GM13977 (cell line): ENCODE measurements at regions not wholly inside any gene's neighbourhood (a gene's known extent, or its start where the extent isn't known, plus 50 kb on each side); places are given as distances from the start of the nearest gene placed in this dataset.

ENCODE experiments used
- DNase-seq: peaks from one replicate; pipeline ENCODE4 v3.0.0; 2012; ENCODE audit warnings: low spot score
- CTCF ChIP-seq: IDR thresholded peaks from 2 replicates; pipeline ENCODE4 v1.5.1; 2012; ENCODE audit warnings: mild to moderate bottlenecking, control low read depth; ENCODE audit not compliant: insufficient read depth; ENCODE audit errors: extremely low read depth, missing control alignments
- in situ Hi-C: fragments of 300-500 bp; cut with MboI; formaldehyde crosslinking; loops from one replicate; pipeline ENCODE4 v1.12.0; 2022; ENCODE audit warnings: low sequenced_read_pairs, low pct_unique_long_range_greater_than_20kb, mixed read lengths, inconsistent platforms; ENCODE audit not compliant: unreplicated experiment

GRCh38 chr12:100675432-100675831, 101.9 kb downstream of the GAS2L3 start:
- no peak for DNase-seq
- no peak for TF ChIP-seq CTCF
- in situ Hi-C loops = no loop called here

GRCh38 chr12:100681074-100681473, 107.6 kb downstream of the GAS2L3 start:
- in situ Hi-C loops = no loop called here
- TF ChIP-seq CTCF = no peak
- no peak for DNase-seq

GRCh38 chr12:100682178-100682577, 108.7 kb downstream of the GAS2L3 start:
- no peak for TF ChIP-seq CTCF
- DNase-seq = no peak
- in situ Hi-C loops = no loop called here

- in situ Hi-C loops = no loop called here
- no peak for TF ChIP-seq CTCF
- DNase-seq = no peak
Observed at GRCh38 chr12:100687686-100688085, 106.9 kb upstream of the ANO4 start.

- no peak for TF ChIP-seq CTCF
- in situ Hi-C loops = no loop called here
- DNase-seq = no peak
Observed at GRCh38 chr12:100688451-100688864, 106.1 kb upstream of the ANO4 start.

- DNase-seq = no peak
- in situ Hi-C loops = no loop called here
- no peak for TF ChIP-seq CTCF
Observed at GRCh38 chr12:100692502-100692901, 102.1 kb upstream of the ANO4 start.

GRCh38 chr12:100698518-100698917, 96.1 kb upstream of the ANO4 start:
- no peak for DNase-seq
- no peak for TF ChIP-seq CTCF
- in situ Hi-C loops = no loop called here
